DND-41 (cell line): ENCODE measurements at regions not wholly inside any gene's neighbourhood (a gene's known extent, or its start where the extent isn't known, plus 50 kb on each side); places are given as distances from the start of the nearest gene placed in this dataset.

Source experiments
- ATAC-seq: fragments of 200-7000 bp; cut with Tn5 transposase; 3 replicates; pipeline ENCODE4 v1.9.1; 2021; ENCODE audit warnings: low read depth; ENCODE audit not compliant: insufficient read depth
- DNase-seq: peaks from one replicate; pipeline ENCODE4 v3.0.0-alpha.2; 2020
- H2AFZ ChIP-seq: 2 replicates; pipeline ENCODE4 v1.6.0; 2012; ENCODE audit warnings: low read depth, low read length
- H3K27ac ChIP-seq: 2 replicates; pipeline ENCODE4 v1.5.1; 2012; ENCODE audit warnings: low read length, inconsistent platforms
- H3K27me3 ChIP-seq: fragments of 200-600 bp; sonication (generic); 2 replicates; pipeline ENCODE4 v1.6.0; 2012; ENCODE audit warnings: low read length, mild to moderate bottlenecking, inconsistent platforms; ENCODE audit not compliant: insufficient read depth, poor library complexity
- H3K36me3 ChIP-seq: 2 replicates; pipeline ENCODE4 v1.5.1; 2012; ENCODE audit warnings: low read length, inconsistent platforms; ENCODE audit not compliant: insufficient read depth
- H3K4me1 ChIP-seq: 2 replicates; pipeline ENCODE4 v1.5.1; 2012; ENCODE audit warnings: mild to moderate bottlenecking, low read length; ENCODE audit not compliant: insufficient read depth
- H3K4me2 ChIP-seq: 2 replicates; pipeline ENCODE4 v1.6.0; 2012; ENCODE audit warnings: mild to moderate bottlenecking, moderate library complexity, low read length, inconsistent platforms; ENCODE audit not compliant: insufficient read depth
- H3K4me3 ChIP-seq, 2 experiments: fragments of 200-600 bp in 1 of 2; shearing (Covaris generic) in 1 of 2; 2 replicates each; pipeline ENCODE4 v1.5.1; 2012 to 2016; ENCODE audit warnings: inconsistent platforms in 2 of 2, low read length in 2 of 2, mild to moderate bottlenecking in 2 of 2, low read depth in 1 of 2, moderate library complexity in 1 of 2
- H3K79me2 ChIP-seq: 2 replicates; pipeline ENCODE4 v1.6.0; 2012; ENCODE audit warnings: low read length, inconsistent platforms; ENCODE audit not compliant: insufficient read depth
- H3K9ac ChIP-seq: 2 replicates; pipeline ENCODE4 v1.6.0; 2012; ENCODE audit warnings: low read depth, mild to moderate bottlenecking, inconsistent platforms, low read length, moderate library complexity
- H3K9me3 ChIP-seq: 2 replicates; pipeline ENCODE4 v1.5.1; 2012; ENCODE audit warnings: low read length, moderate library complexity, mild to moderate bottlenecking, inconsistent platforms; ENCODE audit not compliant: insufficient read depth, severe bottlenecking
- H4K20me1 ChIP-seq: 2 replicates; pipeline ENCODE4 v1.6.0; 2012; ENCODE audit warnings: low read length; ENCODE audit not compliant: insufficient read depth
- EZH2 ChIP-seq: IDR thresholded peaks from 3 replicates; pipeline ENCODE4 v1.6.1; 2012; ENCODE audit warnings: borderline replicate concordance, low read depth, mild to moderate bottlenecking, moderate library complexity, low read length, inconsistent platforms; ENCODE audit not compliant: severe bottlenecking
- TF ChIP-seq, protein P1 (sequence below): IDR thresholded peaks from 2 replicates; pipeline ENCODE4 v1.5.1; 2012; ENCODE audit warnings: borderline replicate concordance, low read length, moderate library complexity, mild to moderate bottlenecking; ENCODE audit not compliant: poor library complexity, severe bottlenecking; ENCODE audit errors: extremely low read depth

DNA sequence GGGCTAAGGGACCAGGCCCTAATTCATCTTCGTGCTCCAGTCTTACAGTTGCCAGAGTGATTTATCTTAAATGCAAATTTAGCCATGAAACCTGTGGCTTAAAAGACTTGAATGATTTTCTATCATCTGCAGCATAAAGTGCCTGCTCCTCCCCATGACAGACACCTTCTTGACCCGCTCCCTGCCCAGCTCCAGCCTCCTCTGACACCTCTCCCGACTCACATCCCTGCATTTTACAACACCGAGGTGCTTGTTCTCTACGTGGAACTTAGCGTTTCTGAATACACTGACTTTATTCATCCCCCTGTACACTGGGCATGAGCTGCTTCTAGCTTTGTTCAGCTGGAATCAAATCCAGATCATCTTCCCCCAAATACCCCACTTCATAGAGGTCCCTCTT, 128.7 kb upstream of the MYO16 start:
- H3K36me3 ChIP-seq: no peaks in the 10 kb centered on the region
- H3K9ac ChIP-seq: no peak overlapping the region
- no peaks in the 10 kb centered on the region for H3K27me3 ChIP-seq
- no peak for TF ChIP-seq EZH2
- TF ChIP-seq, protein P1, sequence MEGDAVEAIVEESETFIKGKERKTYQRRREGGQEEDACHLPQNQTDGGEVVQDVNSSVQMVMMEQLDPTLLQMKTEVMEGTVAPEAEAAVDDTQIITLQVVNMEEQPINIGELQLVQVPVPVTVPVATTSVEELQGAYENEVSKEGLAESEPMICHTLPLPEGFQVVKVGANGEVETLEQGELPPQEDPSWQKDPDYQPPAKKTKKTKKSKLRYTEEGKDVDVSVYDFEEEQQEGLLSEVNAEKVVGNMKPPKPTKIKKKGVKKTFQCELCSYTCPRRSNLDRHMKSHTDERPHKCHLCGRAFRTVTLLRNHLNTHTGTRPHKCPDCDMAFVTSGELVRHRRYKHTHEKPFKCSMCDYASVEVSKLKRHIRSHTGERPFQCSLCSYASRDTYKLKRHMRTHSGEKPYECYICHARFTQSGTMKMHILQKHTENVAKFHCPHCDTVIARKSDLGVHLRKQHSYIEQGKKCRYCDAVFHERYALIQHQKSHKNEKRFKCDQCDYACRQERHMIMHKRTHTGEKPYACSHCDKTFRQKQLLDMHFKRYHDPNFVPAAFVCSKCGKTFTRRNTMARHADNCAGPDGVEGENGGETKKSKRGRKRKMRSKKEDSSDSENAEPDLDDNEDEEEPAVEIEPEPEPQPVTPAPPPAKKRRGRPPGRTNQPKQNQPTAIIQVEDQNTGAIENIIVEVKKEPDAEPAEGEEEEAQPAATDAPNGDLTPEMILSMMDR: no peak
- ATAC-seq: no peak
- H3K4me2 ChIP-seq: no peak overlapping the region
- DNase-seq: no peak
- H3K9me3 ChIP-seq: no peaks in the 10 kb centered on the region
- H3K4me1 ChIP-seq: no peaks in the 10 kb centered on the region
- H4K20me1 ChIP-seq: no peaks in the 10 kb centered on the region
- no peak overlapping the region for H2AFZ ChIP-seq
- H3K79me2 ChIP-seq: no peaks in the 10 kb centered on the region
- H3K4me3 ChIP-seq: no peak overlapping the region
- H3K27ac ChIP-seq: no peak overlapping the region

- H3K9me3 ChIP-seq: no peaks in the 10 kb centered on the region
- DNase-seq: no peak
- H2AFZ ChIP-seq: no peak overlapping the region
- H3K27ac ChIP-seq: no peak overlapping the region
- H3K27me3 ChIP-seq: no peaks in the 10 kb centered on the region
- no peaks in the 10 kb centered on the region for H3K79me2 ChIP-seq
- H3K4me3 ChIP-seq: no peak overlapping the region
- ATAC-seq: no peak
- no peaks in the 10 kb centered on the region for H3K36me3 ChIP-seq
- TF ChIP-seq, protein P1: peak; percentile 44
- no peak for TF ChIP-seq EZH2
- no peaks in the 10 kb centered on the region for H3K4me1 ChIP-seq
- no peaks in the 10 kb centered on the region for H4K20me1 ChIP-seq
- no peak overlapping the region for H3K4me2 ChIP-seq
- H3K9ac ChIP-seq: no peak overlapping the region
Observed at GRCh38 chr13:108508263-108508662, 121.1 kb upstream of the MYO16 start.

DNA sequence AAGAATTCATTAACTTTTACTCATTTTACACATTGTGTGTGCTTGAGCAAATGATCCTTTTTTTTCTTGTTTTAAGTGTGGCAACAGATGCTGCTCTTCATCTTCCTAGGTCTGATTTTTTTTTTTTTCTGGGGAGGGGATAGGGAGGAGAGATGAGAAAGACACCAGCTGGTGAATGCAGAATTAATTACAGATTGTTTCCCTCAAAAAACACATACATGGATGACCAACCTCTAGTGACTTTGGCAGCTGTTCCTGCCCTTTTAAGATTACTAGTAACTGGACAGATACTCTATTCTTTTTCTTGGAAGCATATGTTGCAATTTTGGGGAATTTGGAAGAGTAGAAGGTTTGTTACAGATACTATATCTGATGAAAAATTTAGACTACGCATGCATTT, 103.6 kb upstream of the MYO16 start:
- Histone ChIP-seq H4K20me1 (no peaks in the 10 kb centered on the region), H3K27me3 (peaks cover 5% of the 10 kb centered on the region), H3K79me2 (no peaks in the 10 kb centered on the region), H2AFZ (no peak overlapping the region), H3K27ac (no peak overlapping the region), H3K9me3 (no peaks in the 10 kb centered on the region), H3K4me2 (no peak overlapping the region), H3K9ac (no peak overlapping the region), H3K4me3 (no peak overlapping the region), H3K36me3 (no peaks in the 10 kb centered on the region), H3K4me1 (no peaks in the 10 kb centered on the region)
- ATAC-seq: no peak
- no peak for TF ChIP-seq EZH2
- TF ChIP-seq, protein P1: no peak
- no peak for DNase-seq

DNA sequence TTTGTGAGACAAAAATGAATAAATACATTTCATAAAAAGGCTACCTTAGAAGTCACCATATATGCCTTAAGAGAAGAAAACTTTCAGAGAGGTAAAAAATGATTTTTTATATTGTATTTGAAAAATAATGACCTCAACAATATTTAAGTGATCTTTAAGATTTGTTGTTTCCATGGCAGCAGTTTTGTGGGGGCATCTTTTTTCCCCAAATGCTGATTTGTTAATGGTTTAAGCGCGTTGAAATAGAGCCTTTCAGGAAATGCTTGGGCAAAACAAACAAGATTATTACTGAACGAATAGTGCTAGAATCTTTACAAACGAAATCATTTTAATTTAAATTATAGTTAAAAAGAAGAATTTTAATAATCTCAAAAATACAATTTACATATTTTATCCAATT, 103.1 kb upstream of the MYO16 start:
- Histone ChIP-seq H3K4me3 (no peak overlapping the region), H3K9ac (no peak overlapping the region)

More for the DNA sequence above, 103.1 kb upstream of the MYO16 start:
- Histone ChIP-seq H3K27me3 (peaks cover 2% of the 10 kb centered on the region), H3K4me1 (no peaks in the 10 kb centered on the region), H2AFZ (no peak overlapping the region), H3K27ac (no peak overlapping the region), H3K4me2 (no peak overlapping the region), H4K20me1 (no peaks in the 10 kb centered on the region), H3K79me2 (no peaks in the 10 kb centered on the region), H3K9me3 (no peaks in the 10 kb centered on the region), H3K36me3 (no peaks in the 10 kb centered on the region)
- ATAC-seq (no peak), DNase-seq (no peak)
- TF ChIP-seq, protein P1: no peak
- no peak for TF ChIP-seq EZH2
